ENCODE measurements at regions not wholly inside any gene's neighbourhood (a gene's known extent, or its start where the extent isn't known, plus 50 kb on each side); places are given as distances from the start of the nearest gene placed in this dataset.

GRCh38 chr16:88292007-88292970, 90.5 kb upstream of the ZNF469 start:
- DNase-seq: no peak

GRCh38 chr16:88293097-88293496, 89.7 kb upstream of the ZNF469 start:
- no peak for DNase-seq

DNA sequence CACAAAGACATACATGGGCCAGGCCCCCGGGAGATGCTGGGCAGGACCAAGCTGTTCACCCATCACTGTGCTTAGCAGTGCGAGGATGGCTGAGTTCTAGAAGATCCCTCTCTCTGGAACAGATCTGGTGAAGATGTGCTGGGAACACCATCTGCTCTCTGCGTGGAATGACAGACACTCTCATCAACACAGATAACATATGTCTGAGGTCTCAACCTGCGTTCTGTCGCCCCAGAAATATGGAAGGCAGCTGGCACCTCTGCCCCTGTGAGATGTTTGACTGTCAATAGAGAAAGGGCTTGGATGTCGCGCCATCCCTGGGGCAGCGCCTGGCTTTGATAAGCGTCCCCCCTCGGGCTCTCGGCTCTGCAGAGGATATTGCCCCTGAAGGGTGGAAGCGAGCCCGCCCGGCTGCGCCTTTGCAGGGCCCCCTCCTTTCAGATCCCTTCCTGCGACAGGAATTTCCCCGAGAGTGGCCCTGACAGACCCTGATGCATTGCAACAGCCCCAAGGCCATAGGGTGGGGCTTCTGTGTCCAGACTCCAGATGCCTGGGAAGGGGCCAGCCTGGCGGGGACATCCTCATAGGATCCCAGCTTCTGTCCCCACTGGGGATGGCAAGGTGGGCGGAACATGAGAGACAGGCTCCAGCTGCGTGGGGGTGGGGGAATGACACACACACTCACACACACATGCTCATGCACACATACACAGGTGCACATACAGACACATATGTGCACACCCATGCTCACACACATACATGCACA, 86.9 kb upstream of the ZNF469 start:
- DNase-seq: no peak

- no peak for DNase-seq
Observed at GRCh38 chr16:88296437-88297177, 86.2 kb upstream of the ZNF469 start.

- DNase-seq: no peak
Observed at GRCh38 chr16:88297178-88297720, 85.5 kb upstream of the ZNF469 start.

- DNase-seq: no peak
Observed at GRCh38 chr16:88298181-88298832, 84.5 kb upstream of the ZNF469 start.

- DNase-seq: no peak
Observed at GRCh38 chr16:88298833-88299745, 83.7 kb upstream of the ZNF469 start.

DNA sequence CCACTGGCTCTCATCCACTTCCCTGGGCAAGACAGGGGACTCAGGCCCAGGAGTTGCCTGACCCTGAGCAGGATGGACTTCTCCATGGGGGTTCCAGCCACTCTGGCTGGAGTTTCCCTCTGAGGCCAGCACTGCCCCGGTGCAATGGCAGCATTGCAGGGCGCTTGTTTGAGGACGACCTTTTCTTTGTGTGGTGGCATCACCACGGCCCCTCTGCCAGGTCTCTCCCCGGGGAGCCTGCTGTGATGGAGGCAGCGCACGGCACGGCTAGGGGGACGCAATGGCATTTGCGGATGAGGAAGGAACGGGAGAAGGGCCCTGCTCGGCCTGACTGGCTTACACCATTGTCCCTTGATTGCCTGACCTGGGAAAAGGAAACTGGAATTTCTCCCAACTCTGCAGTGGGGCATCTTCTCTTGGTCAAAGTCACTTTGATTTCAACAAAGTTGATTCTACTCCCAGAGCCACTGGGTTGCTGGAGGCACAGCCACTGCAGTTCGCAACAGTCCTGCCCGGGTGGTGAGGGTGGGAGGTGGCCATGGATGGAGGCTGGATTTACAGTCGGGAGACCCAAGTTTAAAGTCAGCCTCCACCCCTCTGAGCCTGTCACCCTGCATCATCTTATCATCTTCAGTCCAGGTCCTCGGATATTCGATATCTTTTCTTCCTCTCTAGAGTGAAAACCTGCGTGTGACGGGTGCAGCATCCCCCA, 82.9 kb upstream of the ZNF469 start:
- DNase-seq: no peak

- no peak for DNase-seq
Observed at GRCh38 chr16:88300463-88300835, 82.3 kb upstream of the ZNF469 start.

DNA sequence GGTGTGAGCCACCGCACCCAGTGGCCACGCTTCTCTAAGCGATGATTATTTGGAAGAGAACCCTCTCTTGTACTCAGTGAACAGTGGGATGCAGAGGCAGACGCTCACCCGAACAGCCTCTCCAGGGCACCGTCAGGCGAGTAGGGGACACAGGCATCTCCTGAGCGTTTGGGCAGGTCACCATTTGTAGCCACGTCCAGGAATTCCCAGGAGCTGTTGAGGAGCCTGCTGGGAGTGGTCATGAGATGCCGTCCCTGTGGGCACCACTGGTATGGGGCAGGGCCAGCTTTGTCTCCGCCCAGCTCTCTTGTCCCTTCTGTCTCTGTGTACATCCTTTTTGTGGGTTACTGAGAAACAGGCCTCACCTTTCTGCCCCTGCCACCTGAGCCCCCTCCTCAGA, 81.3 kb upstream of the ZNF469 start:
- DNase-seq: no peak

DNA sequence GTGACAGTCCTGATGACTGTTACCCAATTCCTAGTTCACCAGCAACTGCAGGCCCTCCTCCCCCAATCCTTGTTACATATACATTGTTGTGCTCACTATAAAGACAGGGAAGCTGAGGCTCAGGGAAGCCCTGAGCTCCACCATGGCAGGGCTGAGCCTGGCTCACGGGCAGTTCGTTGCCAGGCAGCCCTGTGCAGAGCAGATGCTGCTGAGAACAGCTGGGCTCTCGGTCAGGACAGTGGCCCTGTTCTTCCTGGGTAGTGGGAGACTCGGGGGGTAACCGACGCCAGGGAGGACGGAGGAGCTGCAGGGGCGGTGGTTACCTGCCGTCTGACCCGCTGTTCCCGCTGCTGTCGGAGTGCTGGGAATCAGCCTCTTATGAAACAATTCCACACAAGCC, 80.9 kb upstream of the ZNF469 start:
- DNase-seq: no peak

GRCh38 chr16:88302666-88303065, 80.1 kb upstream of the ZNF469 start:
- no peak for DNase-seq

DNA sequence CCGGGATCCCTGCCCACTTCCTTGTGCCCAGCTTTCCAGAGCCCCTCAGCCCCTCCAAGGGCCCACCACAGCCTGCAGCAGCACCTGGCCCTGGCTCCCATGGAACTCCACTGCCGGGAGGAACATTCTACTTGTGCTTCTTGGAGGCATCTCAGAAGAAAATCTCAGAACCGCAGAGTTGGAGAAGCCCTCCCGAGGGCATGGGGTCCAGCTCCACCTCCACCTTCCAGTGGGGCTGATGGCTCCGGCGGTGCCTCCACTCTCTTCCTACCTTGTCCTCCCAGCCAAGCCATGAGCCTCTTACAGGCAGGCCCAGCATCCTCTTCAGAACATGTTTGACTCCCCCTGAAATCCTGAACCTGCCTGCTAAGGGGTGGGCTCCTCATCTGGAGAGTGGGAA, 79.4 kb upstream of the ZNF469 start:
- DNase-seq: no peak

DNA sequence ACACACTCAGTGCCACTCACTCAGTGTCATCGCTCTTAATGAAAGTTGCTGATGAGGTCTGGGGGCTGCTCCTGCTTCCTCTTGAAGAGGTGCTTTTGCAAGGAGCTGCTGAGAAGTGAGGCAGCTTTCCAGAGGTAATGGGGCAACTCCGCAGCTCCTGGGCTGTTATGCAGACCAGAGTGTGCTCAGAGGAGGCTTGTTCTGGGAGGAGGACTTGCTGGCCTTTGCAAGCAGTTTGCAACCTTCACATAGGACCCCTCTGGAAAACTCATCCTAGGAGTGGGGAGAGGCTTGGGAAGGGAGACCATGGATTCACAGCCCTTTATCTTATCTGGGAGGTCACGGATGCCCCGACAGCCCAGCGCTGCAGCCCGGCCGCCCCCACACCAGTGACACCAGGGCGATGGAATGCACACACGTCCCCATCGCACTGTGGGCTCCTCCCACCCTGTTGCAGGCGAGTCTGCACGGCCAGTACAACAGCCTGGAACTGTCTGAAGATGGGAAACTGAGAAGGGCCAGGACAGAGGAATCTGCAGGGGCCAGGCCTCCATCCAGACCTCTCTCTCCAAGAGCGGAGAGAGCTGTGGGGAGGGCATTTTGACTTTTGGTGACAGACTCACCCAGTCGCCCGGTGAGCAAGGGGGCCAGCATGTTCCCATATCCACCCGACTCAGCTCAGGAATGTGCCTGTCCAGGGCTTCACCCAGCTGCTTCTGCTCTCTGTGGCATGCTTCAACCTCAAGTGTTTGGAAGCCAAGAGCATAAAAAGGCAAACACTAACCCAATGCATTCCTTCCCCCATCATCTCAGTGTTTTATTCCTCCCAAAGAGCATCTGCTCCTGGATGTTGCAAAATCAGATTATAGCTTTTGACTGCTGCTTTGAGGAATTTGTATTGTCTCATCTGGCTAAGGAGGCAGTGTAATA, 78.6 kb upstream of the ZNF469 start:
- no peak for DNase-seq

DNA sequence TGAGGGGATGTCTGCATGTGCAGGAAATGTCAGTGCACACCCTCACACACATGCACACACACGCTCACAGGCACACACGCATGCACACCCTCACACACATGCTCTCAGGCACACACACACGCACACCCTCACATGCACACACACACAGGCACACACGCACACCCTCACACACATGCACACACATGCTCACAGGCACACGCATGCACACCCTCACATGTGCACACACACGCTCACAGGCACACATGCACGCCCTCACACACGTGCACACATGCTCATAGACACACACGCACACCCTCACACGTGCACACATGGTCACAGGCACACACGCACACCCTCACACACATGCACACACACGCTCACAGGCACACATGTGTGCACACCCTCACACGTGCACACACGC, 77.6 kb upstream of the ZNF469 start:
- DNase-seq: no peak

DNA sequence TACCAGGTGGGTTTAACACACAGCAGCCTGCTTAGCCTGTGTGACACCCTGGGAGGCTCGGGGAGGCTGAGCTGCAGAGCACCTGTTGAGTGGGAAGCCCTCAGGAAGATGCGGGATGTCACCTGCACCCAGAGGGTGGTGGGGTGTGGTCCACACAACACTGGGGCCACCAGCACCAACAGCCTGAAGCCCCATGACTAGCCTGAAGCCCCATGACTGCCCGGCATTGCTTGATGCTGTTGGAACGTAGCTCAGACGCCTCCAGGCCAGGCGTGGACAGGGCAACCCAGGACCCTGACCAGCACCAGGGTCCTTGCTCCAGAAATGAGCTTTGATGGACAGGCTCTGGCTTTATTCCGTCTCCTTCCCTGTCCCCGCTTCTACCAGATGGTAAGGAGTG, 76.3 kb upstream of the ZNF469 start:
- DNase-seq: no peak

DNA sequence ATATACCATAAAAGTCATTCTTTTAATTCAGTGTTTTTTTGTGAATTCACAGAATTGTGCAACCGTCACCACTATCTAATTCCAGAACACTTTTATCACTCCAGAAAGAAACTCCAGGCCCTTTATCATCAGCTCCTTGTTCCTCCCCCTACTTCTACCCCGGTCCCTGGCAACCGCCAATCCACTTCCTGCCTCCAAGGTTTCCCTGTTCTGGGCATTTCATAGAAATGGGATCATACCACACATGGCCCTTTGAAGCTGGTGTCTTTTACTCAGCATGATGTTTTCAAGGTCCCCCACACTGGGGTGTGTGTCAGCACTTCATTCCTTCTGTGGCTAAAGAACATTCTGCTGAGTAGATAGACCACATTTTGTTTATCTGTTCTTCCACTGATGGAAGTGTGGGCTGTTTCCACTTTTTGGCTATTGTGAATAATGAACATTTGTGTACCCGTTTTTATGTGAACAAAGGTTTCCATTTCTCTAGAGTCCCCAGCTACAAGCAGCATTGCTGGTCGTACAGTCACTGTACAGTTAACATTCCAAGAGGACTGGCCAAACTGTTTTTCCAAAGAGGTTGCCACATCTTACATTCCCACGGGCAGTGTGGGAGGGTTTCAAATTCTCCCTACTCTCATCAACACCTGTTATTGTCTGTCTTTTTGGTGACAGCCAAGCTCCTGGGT, 75.8 kb upstream of the ZNF469 start:
- DNase-seq: no peak

GRCh38 chr16:88308441-88309173, 74.2 kb upstream of the ZNF469 start:
- DNase-seq: no peak

All from activated T-cell treated with anti-CD3 and anti-CD28 coated beads for 4 hours (primary cell).